Astrocyte (in vitro differentiated cells and primary cell): ENCODE measurements at regions not wholly inside any gene's neighbourhood (a gene's known extent, or its start where the extent isn't known, plus 50 kb on each side); places are given as distances from the start of the nearest gene placed in this dataset.

Source experiments
- CTCF ChIP-seq: IDR thresholded peaks from 2 replicates; pipeline ENCODE4 v1.5.1; 2011; ENCODE audit warnings: low read depth, mild to moderate bottlenecking, inconsistent platforms, low read length, moderate library complexity; ENCODE audit not compliant: insufficient read depth
- EZH2 ChIP-seq: IDR thresholded peaks from 2 replicates; pipeline ENCODE4 v1.6.1; 2012; ENCODE audit warnings: mild to moderate bottlenecking, low read length, inconsistent platforms; ENCODE audit not compliant: insufficient read depth

GRCh38 chr7:12839508-12840153 lies 152.2 kb downstream of the ARL4A start:
- TF ChIP-seq CTCF (no peak), EZH2 (no peak)
